Esophagus muscularis mucosa (tissue), 4 donors: ENCODE measurements at regions not wholly inside any gene's neighbourhood (a gene's known extent, or its start where the extent isn't known, plus 50 kb on each side); places are given as distances from the start of the nearest gene placed in this dataset.

Experiments
- DNase-seq: peaks from one replicate; pipeline ENCODE4 v3.0.0-alpha.2; 2017; ENCODE audit errors: extremely low spot score
- H3K27ac ChIP-seq, 4 donors: fragments of 200-600 bp; sonication (generic); replicated peaks in 1 of 4; 1 replicate in 3 of 4; 2 replicates in 1 of 4; pipeline ENCODE4 v1.5.1; 2016 to 2019; ENCODE audit warnings: mild to moderate bottlenecking in 1 of 4
- H3K27me3 ChIP-seq, 4 donors: fragments of 200-600 bp; sonication (generic); one replicate each; pipeline versions ENCODE4 v1.5.1 to v1.6.0; 2016 to 2019
- H3K36me3 ChIP-seq, 4 donors: fragments of 200-600 bp; sonication (generic); one replicate each; pipeline ENCODE4 v1.5.1; 2016 to 2019
- H3K4me1 ChIP-seq, 4 donors: fragments of 200-600 bp; sonication (generic); one replicate each; pipeline ENCODE4 v1.5.1; 2016 to 2019
- H3K4me3 ChIP-seq, 4 donors: fragments of 200-600 bp; sonication (generic); 1 replicate in 2 of 4; 2 replicates in 2 of 4; pipeline ENCODE4 v1.5.1; 2016 to 2019; ENCODE audit warnings: mild to moderate bottlenecking in 4 of 4, moderate library complexity in 1 of 4
- H3K9me3 ChIP-seq, 4 donors: fragments of 200-600 bp; sonication (generic); 1 replicate in 3 of 4; 2 replicates in 1 of 4; pipeline ENCODE4 v1.5.1; 2016 to 2019
- EP300 ChIP-seq: sonication (generic); formaldehyde crosslinking; IDR thresholded peaks from one replicate; pipeline ENCODE4 v1.6.1; 2017; ENCODE audit warnings: antibody characterized with exemption
- POLR2A ChIP-seq: fragments of 450-650 bp; IDR thresholded peaks from one replicate; pipeline ENCODE4 v1.6.1; 2017; ENCODE audit warnings: antibody characterized with exemption, moderate library complexity, mild to moderate bottlenecking, low read depth
- POLR2AphosphoS5 ChIP-seq, 2 donors: sonication (generic); formaldehyde crosslinking; IDR thresholded peaks; one replicate each; pipeline ENCODE4 v1.6.1; 2017; ENCODE audit warnings: antibody characterized with exemption in 2 of 2
- WGBS: methylation state at CpG from one replicate; pipeline ENCODE4 v1.1.5; 2018; 5-methylcytosine and 5-hydroxymethylcytosine counted together
- intact Hi-C: fragments of 100-400 bp; cut with DNase I; formaldehyde crosslinking; loops from one replicate; pipeline ENCODE4 v1.15.1; 2023
- TF ChIP-seq, protein P1 (sequence below), 3 experiments: fragments of 200-600 bp in 2 of 3; fragments of 450-650 bp in 1 of 3; sonication (generic) in 2 of 3; IDR thresholded peaks; one replicate each; pipeline ENCODE4 v1.5.1; 2017 to 2019; ENCODE audit warnings: antibody characterized with exemption in 3 of 3, mild to moderate bottlenecking in 2 of 3, moderate library complexity in 1 of 3

DNA sequence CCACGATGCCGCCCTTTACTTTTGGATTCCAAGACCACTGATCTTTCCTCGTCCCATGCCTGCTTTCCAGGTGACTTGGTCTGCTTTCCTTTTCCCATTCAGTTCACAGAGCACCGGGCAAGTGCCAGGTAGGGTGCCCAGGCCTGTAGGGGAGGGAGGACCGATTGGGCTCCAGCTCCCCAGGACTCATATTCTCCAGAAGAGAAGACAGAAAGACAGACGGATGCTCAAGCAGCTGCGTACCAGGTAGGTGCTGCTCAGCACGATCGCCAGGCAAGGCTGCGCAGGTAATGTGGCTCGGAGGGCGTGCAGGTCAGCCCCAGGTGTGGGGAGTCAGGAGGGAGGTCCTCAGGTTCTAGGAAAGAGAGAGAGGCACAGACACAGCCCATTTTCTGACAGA lies 67.5 kb upstream of the ZNF423 start:
- DNase-seq = no peak
- Histone ChIP-seq H3K27me3 (no peaks in the 10 kb centered on the region), H3K36me3 (no peaks in the 10 kb centered on the region), H3K4me1 (no peaks in the 10 kb centered on the region), H3K4me3 (no peak overlapping the region), H3K9me3 (no peaks in the 10 kb centered on the region), H3K27ac (no peak overlapping the region)
- WGBS = 92% methylated on average over 12 of the region's 12 CpGs
- TF ChIP-seq POLR2A (no peak), EP300 (no peak), POLR2AphosphoS5 (IDR thresholded peaks at IDR 0.05) (no peak)
- TF ChIP-seq, protein P1, sequence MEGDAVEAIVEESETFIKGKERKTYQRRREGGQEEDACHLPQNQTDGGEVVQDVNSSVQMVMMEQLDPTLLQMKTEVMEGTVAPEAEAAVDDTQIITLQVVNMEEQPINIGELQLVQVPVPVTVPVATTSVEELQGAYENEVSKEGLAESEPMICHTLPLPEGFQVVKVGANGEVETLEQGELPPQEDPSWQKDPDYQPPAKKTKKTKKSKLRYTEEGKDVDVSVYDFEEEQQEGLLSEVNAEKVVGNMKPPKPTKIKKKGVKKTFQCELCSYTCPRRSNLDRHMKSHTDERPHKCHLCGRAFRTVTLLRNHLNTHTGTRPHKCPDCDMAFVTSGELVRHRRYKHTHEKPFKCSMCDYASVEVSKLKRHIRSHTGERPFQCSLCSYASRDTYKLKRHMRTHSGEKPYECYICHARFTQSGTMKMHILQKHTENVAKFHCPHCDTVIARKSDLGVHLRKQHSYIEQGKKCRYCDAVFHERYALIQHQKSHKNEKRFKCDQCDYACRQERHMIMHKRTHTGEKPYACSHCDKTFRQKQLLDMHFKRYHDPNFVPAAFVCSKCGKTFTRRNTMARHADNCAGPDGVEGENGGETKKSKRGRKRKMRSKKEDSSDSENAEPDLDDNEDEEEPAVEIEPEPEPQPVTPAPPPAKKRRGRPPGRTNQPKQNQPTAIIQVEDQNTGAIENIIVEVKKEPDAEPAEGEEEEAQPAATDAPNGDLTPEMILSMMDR (IDR thresholded peaks at IDR 0.05) = no peak
- intact Hi-C loops = loop anchor here (5.0 kb wide), 1 partner anchor 516 kb away; no protein-coding TSS in a partner anchor

DNA sequence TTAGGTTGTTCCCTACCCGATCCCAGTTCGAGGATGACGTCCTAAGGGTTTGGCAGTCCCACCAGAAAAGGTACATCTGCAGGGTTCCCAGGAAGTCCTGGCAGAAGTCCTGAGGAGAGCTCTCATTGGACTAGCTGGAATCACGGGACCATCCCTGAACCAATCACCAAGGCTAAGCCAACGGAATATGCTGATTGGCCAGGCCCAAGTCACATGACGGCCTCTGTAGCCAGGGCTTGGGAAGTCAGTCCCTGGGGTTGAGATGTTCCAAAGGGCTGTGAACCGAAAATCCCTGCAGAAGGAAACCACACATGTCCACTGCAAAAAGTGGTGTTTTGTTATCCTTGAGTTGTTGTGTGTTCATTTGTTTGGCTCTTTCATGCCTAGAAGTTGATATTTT lies 68.2 kb upstream of the ZNF423 start:
- Histone ChIP-seq H3K9me3 (no peaks in the 10 kb centered on the region), H3K36me3 (no peaks in the 10 kb centered on the region), H3K27ac (no peak overlapping the region), H3K4me1 (no peaks in the 10 kb centered on the region), H3K4me3 (no peak overlapping the region), H3K27me3 (no peaks in the 10 kb centered on the region)
- DNase-seq = no peak
- intact Hi-C loops = loop anchor here (5.0 kb wide), 1 partner anchor 517 kb away; no protein-coding TSS in a partner anchor
- WGBS = 92% methylated on average over 6 of the region's 7 CpGs
- TF ChIP-seq EP300 (no peak), POLR2A (no peak), POLR2AphosphoS5 (IDR thresholded peaks at IDR 0.05) (no peak)
- TF ChIP-seq, protein P1 (IDR thresholded peaks at IDR 0.05) = no peak

DNA sequence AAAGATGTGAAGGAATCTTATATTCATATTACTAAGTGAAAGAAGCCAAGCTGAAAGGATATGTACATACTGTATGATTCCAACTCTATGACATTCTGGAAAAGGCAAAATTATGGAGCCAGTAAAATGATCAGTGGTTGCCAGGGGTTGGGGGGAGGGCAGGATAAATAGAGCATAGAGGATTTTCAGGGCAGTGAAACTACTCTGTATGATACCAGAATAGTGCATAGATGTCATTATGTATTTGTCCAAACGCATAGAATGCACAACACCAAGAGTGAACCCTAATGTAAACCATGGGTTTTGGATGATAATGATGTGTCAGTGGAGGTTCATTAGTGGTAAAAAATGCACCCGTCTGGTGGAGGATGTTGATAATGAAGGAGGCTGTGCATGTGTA lies 71.0 kb upstream of the ZNF423 start:
- intact Hi-C loops = no loop called here
- 61% methylated on average over 2 of the region's 2 CpGs for WGBS

DNA sequence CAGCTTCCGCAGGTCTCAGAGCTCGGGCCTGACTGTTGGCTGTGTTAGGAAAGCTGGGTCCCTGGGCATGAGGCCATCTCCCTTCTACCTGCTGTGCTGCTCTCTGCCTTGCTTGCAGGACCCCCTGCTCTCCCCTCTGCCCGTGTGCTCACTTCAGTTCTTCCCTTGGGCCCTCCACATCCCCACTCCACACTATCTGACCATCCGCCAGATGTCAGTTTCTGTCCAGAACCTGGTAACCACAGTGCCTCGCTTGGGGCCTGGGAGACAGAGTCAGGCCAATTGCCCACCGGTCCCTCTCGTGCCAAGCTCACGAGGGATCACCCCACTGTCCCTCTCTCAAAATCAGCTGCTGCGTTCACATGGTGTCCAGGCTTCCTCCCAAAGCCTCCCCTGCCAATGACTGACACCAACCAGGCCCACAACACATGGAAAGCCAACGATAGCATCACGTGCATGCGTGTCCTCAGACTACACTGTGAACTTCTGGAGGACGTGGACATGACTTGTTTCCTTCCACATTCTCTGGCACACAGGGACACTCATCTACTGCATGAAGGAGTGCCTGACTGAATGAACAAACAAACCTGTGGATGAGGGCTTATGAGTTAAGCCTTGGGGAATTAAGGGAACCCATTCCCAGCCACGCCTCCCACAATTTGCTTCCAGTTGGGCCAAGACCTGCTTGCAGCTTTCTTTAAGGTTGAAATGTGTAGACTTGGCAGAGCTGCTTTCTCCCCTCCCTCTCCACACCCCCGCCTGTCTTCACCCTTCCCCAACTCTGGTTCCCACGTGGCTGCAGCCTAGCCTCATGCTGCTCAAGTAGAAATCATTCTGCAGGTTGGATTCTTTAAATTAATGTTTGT lies 72.5 kb upstream of the ZNF423 start:
- H3K36me3 ChIP-seq = no peaks in the 10 kb centered on the region
- TF ChIP-seq POLR2AphosphoS5 (IDR thresholded peaks at IDR 0.05) (no peak), POLR2A (no peak), EP300 (no peak)
- TF ChIP-seq, protein P1 (IDR thresholded peaks at IDR 0.05) = no peak
- intact Hi-C loops = no loop called here
- no peak overlapping the region for H3K27ac ChIP-seq
- no peak for DNase-seq
- peaks cover 0 to 14% (median 11%) of the 10 kb centered on the region in 4 donors for H3K4me1 ChIP-seq
- H3K27me3 ChIP-seq = no peaks in the 10 kb centered on the region
- no peaks in the 10 kb centered on the region for H3K9me3 ChIP-seq
- WGBS = 80% methylated on average over 16 of the region's 16 CpGs
- H3K4me3 ChIP-seq = no peak overlapping the region

More for the DNA sequence above, 71.0 kb upstream of the ZNF423 start:
- H3K27ac ChIP-seq = no peak overlapping the region
- H3K4me3 ChIP-seq = no peak overlapping the region
- TF ChIP-seq POLR2A = no peak
- TF ChIP-seq, protein P1 (IDR thresholded peaks at IDR 0.05) = no peak
- no peak for TF ChIP-seq EP300
- no peak for TF ChIP-seq POLR2AphosphoS5 (IDR thresholded peaks at IDR 0.05)
- H3K9me3 ChIP-seq = no peaks in the 10 kb centered on the region
- DNase-seq = no peak
- no peaks in the 10 kb centered on the region for H3K27me3 ChIP-seq
- H3K36me3 ChIP-seq = no peaks in the 10 kb centered on the region
- no peaks in the 10 kb centered on the region for H3K4me1 ChIP-seq
